Transverse colon (tissue), 4 donors: ENCODE measurements at regions not wholly inside any gene's neighbourhood (a gene's known extent, or its start where the extent isn't known, plus 50 kb on each side); places are given as distances from the start of the nearest gene placed in this dataset.

ENCODE experiments used
- DNase-seq: peaks from one replicate; pipeline ENCODE4 v3.0.0-alpha.2; 2019
- H3K27ac ChIP-seq, 4 donors: fragments of 200-600 bp; sonication (generic); 2 replicates each; pipeline ENCODE4 v1.5.1; 2016 to 2018; ENCODE audit warnings: inconsistent platforms in 4 of 4
- H3K27me3 ChIP-seq: fragments of 200-600 bp; sonication (generic); 2 replicates; pipeline ENCODE4 v1.5.1; 2017; ENCODE audit warnings: inconsistent platforms
- H3K36me3 ChIP-seq, 4 donors: fragments of 200-600 bp; sonication (generic); 2 replicates each; pipeline ENCODE4 v1.5.1; 2017 to 2019; ENCODE audit warnings: inconsistent platforms in 4 of 4
- H3K4me1 ChIP-seq, 4 donors: fragments of 200-600 bp; sonication (generic); 2 replicates each; pipeline ENCODE4 v1.5.1; 2017 to 2020; ENCODE audit warnings: inconsistent platforms in 4 of 4
- H3K4me3 ChIP-seq, 4 donors: fragments of 200-600 bp; sonication (generic); 1 replicate in 1 of 4; 2 replicates in 3 of 4; pipeline versions ENCODE4 v1.5.1 to v1.6.1; 2017 to 2019; ENCODE audit warnings: inconsistent platforms in 4 of 4
- H3K9me3 ChIP-seq, 2 donors: fragments of 200-600 bp; sonication (generic); 2 replicates each; pipeline ENCODE4 v1.5.1; 2017 to 2019; ENCODE audit warnings: inconsistent platforms in 2 of 2
- CTCF ChIP-seq, 5 experiments: fragments of 200-600 bp in 3 of 5; fragments of 450-650 bp in 2 of 5; sonication (generic) in 3 of 5; IDR thresholded peaks; 1 replicate in 2 of 5; 2 replicates in 3 of 5; pipeline ENCODE4 v1.5.1; 2016 to 2017; ENCODE audit warnings: antibody characterized with exemption in 5 of 5, inconsistent platforms in 3 of 5, mild to moderate bottlenecking in 2 of 5, moderate library complexity in 1 of 5
- EP300 ChIP-seq: sonication (generic); formaldehyde crosslinking; IDR thresholded peaks from one replicate; pipeline ENCODE4 v1.6.1; 2017; ENCODE audit warnings: antibody characterized with exemption, low read depth
- POLR2A ChIP-seq: fragments of 450-650 bp; IDR thresholded peaks from one replicate; pipeline ENCODE4 v1.6.1; 2016; ENCODE audit warnings: antibody characterized with exemption, mild to moderate bottlenecking, moderate library complexity
- POLR2AphosphoS5 ChIP-seq, 3 donors: sonication (generic); formaldehyde crosslinking; IDR thresholded peaks; one replicate each; pipeline ENCODE4 v1.6.1; 2016; ENCODE audit warnings: antibody characterized with exemption in 3 of 3
- WGBS, 2 donors: methylation state at CpG; one replicate each; pipeline ENCODE4 v1.1.5; 2018; ENCODE audit warnings: low coverage in 1 of 2; 5-methylcytosine and 5-hydroxymethylcytosine counted together
- in situ Hi-C, 4 donors: fragments of 200-750 bp; cut with MboI; loops; one replicate each; pipeline versions ENCODE4 v1.15.0 to v1.15.1; 2017; ENCODE audit warnings: low sequenced_read_pairs in 3 of 4, low pct_ligation_motif_present in 1 of 4, low pct_unique_long_range_greater_than_20kb in 1 of 4
- intact Hi-C: fragments of 100-400 bp; cut with DNase I; formaldehyde crosslinking; loops from one replicate; pipeline ENCODE4 v1.15.1; 2023; ENCODE audit warnings: low total_unique reads

- in situ Hi-C loops, result no loop called here
- no peaks in the 10 kb centered on the region for H3K9me3 ChIP-seq
- H3K4me1 ChIP-seq, result no peaks in the 10 kb centered on the region
- H3K27me3 ChIP-seq, result no peaks in the 10 kb centered on the region
- H3K4me3 ChIP-seq, result no peak overlapping the region
- TF ChIP-seq POLR2A (no peak), CTCF (IDR thresholded peaks at IDR 0.05) (no peak), EP300 (no peak), POLR2AphosphoS5 (IDR thresholded peaks at IDR 0.05) (no peak)
- H3K27ac ChIP-seq, result no peak overlapping the region
- H3K36me3 ChIP-seq, result no peaks in the 10 kb centered on the region
- intact Hi-C loops, result no loop called here
- 73 to 88% methylated on average over 3 of the region's 3 CpGs for WGBS, 2 donors
- DNase-seq, result no peak
These were observed 191.3 kb downstream of the SNX10 start for GRCh38 chr7:26482927-26483326.

- Histone ChIP-seq H3K36me3 (no peaks in the 10 kb centered on the region), H3K27ac (no peak overlapping the region), H3K27me3 (no peaks in the 10 kb centered on the region), H3K9me3 (no peaks in the 10 kb centered on the region), H3K4me3 (no peak overlapping the region), H3K4me1 (no peaks in the 10 kb centered on the region)
- in situ Hi-C loops, result no loop called here
- no peak for TF ChIP-seq POLR2AphosphoS5 (IDR thresholded peaks at IDR 0.05)
- no peak for TF ChIP-seq POLR2A
- no peak for TF ChIP-seq EP300
- no peak for TF ChIP-seq CTCF (IDR thresholded peaks at IDR 0.05)
- no peak for DNase-seq
- 73 to 80% methylated on average over 2 to 5 of the region's 5 CpGs for WGBS, 2 donors
- intact Hi-C loops, result no loop called here
These were observed 192.2 kb downstream of the SNX10 start for GRCh38 chr7:26483843-26484242.

- TF ChIP-seq CTCF (IDR thresholded peaks at IDR 0.05) (no peak), POLR2AphosphoS5 (IDR thresholded peaks at IDR 0.05) (no peak), EP300 (no peak), POLR2A (no peak)
- intact Hi-C loops (no loop called here), in situ Hi-C loops (no loop called here)
- no peak for DNase-seq
- H3K36me3 ChIP-seq, result no peaks in the 10 kb centered on the region
- H3K27ac ChIP-seq, result no peak overlapping the region
- no peak overlapping the region for H3K4me3 ChIP-seq
- H3K27me3 ChIP-seq, result no peaks in the 10 kb centered on the region
- H3K4me1 ChIP-seq, result peaks cover 0 to 2% (median 0%) of the 10 kb centered on the region in 4 donors
- no peaks in the 10 kb centered on the region for H3K9me3 ChIP-seq
- WGBS, 2 donors, result 23 to 33% methylated on average over 4 to 6 of the region's 6 CpGs
These were observed 193.8 kb downstream of the SNX10 start for GRCh38 chr7:26485367-26485934.

GRCh38 chr7:26486153-26486552 is 194.5 kb downstream of the SNX10 start:
- WGBS, 2 donors, result 83 to 99% methylated on average over 5 to 8 of the region's 8 CpGs
- Histone ChIP-seq H3K9me3 (no peaks in the 10 kb centered on the region), H3K27me3 (no peaks in the 10 kb centered on the region), H3K27ac (no peak overlapping the region), H3K4me1 (peaks cover 0 to 9% (median 0%) of the 10 kb centered on the region in 4 donors), H3K4me3 (no peak overlapping the region), H3K36me3 (no peaks in the 10 kb centered on the region)
- DNase-seq, result no peak
- intact Hi-C loops, result no loop called here
- TF ChIP-seq POLR2A, result no peak
- no peak for TF ChIP-seq CTCF (IDR thresholded peaks at IDR 0.05)
- TF ChIP-seq POLR2AphosphoS5 (IDR thresholded peaks at IDR 0.05), result no peak
- no peak for TF ChIP-seq EP300
- in situ Hi-C loops, result no loop called here
